Activated CD4-positive, alpha-beta memory T cell treated with anti-CD3 and anti-CD28 coated beads, Interleukin-2, amount 10 ng/mL, durations not matched to agents 7 days and 5 days (primary cell): ENCODE measurements at regions not wholly inside any gene's neighbourhood (a gene's known extent, or its start where the extent isn't known, plus 50 kb on each side); places are given as distances from the start of the nearest gene placed in this dataset.

ENCODE experiments used
- CTCF ChIA-PET: fragments of 350-600 bp; sonication (Branson Sonifier 250); formaldehyde crosslinking; loops from one replicate; lab custom pipeline; 2021; ENCODE audit warnings: antibody characterized with exemption, inconsistent platforms; lab: Charles Lee
- POLR2A ChIA-PET: fragments of 350-600 bp; sonication (Branson Sonifier 250); formaldehyde crosslinking; loops from one replicate; lab custom pipeline; 2021; ENCODE audit warnings: antibody characterized with exemption; lab: Charles Lee
- DNase-seq: peaks from one replicate; pipeline ENCODE4 v3.0.0-alpha.2; 2020
- H3K27ac Mint-ChIP-seq: one replicate; pipeline ENCODE4 v1.8.0; 2021; ENCODE audit warnings: mild to moderate bottlenecking, mixed read lengths
- H3K27me3 Mint-ChIP-seq: one replicate; pipeline ENCODE4 v1.8.0; 2021; ENCODE audit warnings: mixed read lengths
- H3K36me3 Mint-ChIP-seq: one replicate; pipeline ENCODE4 v1.8.0; 2021; ENCODE audit warnings: low read depth, mixed read lengths
- H3K4me1 Mint-ChIP-seq: one replicate; pipeline ENCODE4 v1.8.0; 2021; ENCODE audit warnings: mixed read lengths
- H3K4me3 Mint-ChIP-seq: one replicate; pipeline ENCODE4 v1.8.0; 2021; ENCODE audit warnings: mild to moderate bottlenecking, mixed read lengths
- H3K9me3 Mint-ChIP-seq: one replicate; pipeline ENCODE4 v1.8.0; 2021; ENCODE audit warnings: mixed read lengths

DNA sequence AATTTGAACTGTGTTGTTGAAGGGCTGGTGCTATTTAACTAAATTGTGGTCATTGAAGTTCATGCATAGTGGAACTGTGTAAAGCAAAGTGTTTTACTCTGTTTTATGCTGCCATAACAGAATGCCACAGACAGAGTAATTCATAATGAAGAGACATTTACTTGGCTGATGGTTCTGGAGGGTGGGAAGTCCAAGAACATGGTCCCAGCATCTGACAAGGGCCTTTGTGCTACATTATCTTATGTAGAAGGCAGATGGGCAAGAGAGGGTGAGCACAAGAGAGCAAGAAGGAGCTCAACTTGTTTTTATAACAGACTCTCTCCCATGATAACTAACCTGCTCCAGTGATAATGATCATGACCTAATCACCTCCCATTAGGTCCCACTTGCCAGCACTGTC is 101.9 kb upstream of the NR3C1 start:
- H3K4me3 Mint-ChIP-seq = no peak overlapping the region
- POLR2A ChIA-PET = no interaction called here
- no peak for DNase-seq
- H3K9me3 Mint-ChIP-seq = no peaks in the 10 kb centered on the region
- CTCF ChIA-PET = interaction anchor here (0.6 kb wide), 1 partner anchor 337 kb away, joined by 3 read pairs; no protein-coding TSS in a partner anchor
- H3K36me3 Mint-ChIP-seq = no peaks in the 10 kb centered on the region
- no peak overlapping the region for H3K27ac Mint-ChIP-seq
- H3K27me3 Mint-ChIP-seq = no peaks in the 10 kb centered on the region
- H3K4me1 Mint-ChIP-seq = peaks cover 4% of the 10 kb centered on the region

- POLR2A ChIA-PET = no interaction called here
Observed at GRCh38 chr5:143501310-143502044, 98.0 kb upstream of the NR3C1 start.

DNA sequence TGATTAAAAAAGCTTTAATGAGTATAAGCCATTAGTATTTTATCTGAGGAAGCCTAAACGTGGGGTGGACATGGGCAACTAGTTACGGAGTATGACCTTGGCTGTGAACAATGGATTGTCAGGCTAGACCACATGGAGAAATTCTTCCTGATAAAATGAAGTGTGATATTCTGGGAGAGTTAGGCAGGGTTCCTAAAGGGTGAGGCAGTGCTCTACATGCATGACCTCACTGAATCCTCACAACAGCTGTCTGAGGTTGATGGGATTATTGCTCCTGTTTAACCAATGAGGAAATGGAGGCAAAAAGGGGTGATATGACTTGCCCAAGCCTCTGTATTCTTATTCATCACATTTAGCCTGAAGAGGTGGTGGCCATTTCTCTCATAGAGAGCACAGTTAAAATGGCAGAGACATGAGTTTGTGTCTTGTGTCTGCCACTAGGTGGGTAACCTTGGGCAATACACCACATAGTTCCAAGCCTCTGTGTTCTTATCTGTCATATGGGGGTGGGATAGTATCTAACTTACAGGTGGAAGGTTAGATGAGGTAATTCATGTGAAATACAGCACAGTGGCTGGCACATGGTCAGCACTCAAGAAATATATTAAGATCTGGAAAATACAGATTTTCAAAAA is 96.1 kb upstream of the NR3C1 start:
- Mint-ChIP-seq H3K27ac (no peak overlapping the region), H3K4me1 (no peaks in the 10 kb centered on the region), H3K4me3 (no peak overlapping the region), H3K9me3 (no peaks in the 10 kb centered on the region), H3K36me3 (no peaks in the 10 kb centered on the region), H3K27me3 (no peaks in the 10 kb centered on the region)
- POLR2A ChIA-PET = no interaction called here
- no peak for DNase-seq
- CTCF ChIA-PET = no interaction called here

More at GRCh38 chr5:143501310-143502044, 98.0 kb upstream of the NR3C1 start:
- H3K4me3 Mint-ChIP-seq = no peak overlapping the region
- CTCF ChIA-PET = interaction anchor here (0.8 kb wide), 1 partner anchor 74 kb away, joined by 3 read pairs; no protein-coding TSS in a partner anchor
- no peaks in the 10 kb centered on the region for H3K9me3 Mint-ChIP-seq
- no peak for DNase-seq
- no peaks in the 10 kb centered on the region for H3K36me3 Mint-ChIP-seq
- H3K27me3 Mint-ChIP-seq = no peaks in the 10 kb centered on the region
- no peak overlapping the region for H3K27ac Mint-ChIP-seq
- H3K4me1 Mint-ChIP-seq = no peaks in the 10 kb centered on the region

DNA sequence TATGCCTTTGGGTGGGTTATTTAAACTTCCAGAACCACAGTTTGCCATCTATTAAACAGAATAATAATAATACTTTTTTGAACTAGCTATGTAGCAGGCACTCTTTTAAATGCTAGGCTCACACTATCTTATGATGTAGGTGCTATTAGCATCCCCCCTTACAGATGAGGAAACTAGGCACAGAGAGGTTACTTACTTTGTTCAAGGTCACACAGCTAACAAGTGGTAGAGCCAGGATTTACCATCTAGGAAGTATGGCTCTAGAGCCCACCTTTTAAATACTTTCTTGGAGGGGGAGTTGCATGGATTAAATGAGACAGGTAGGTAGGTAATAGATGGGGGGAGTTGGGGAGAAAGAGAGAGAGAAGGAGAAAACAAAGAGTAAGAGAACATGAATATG is 95.3 kb upstream of the NR3C1 start:
- CTCF ChIA-PET = no interaction called here
- DNase-seq = no peak
- H3K36me3 Mint-ChIP-seq = no peaks in the 10 kb centered on the region
- H3K9me3 Mint-ChIP-seq = no peaks in the 10 kb centered on the region
- H3K27ac Mint-ChIP-seq = no peak overlapping the region
- H3K4me3 Mint-ChIP-seq = no peak overlapping the region
- H3K4me1 Mint-ChIP-seq = no peaks in the 10 kb centered on the region
- POLR2A ChIA-PET = no interaction called here
- no peaks in the 10 kb centered on the region for H3K27me3 Mint-ChIP-seq

GRCh38 chr5:143497749-143498148 is 94.3 kb upstream of the NR3C1 start:
- ChIA-PET CTCF (no interaction called here), POLR2A (no interaction called here)
- no peaks in the 10 kb centered on the region for H3K4me1 Mint-ChIP-seq
- no peaks in the 10 kb centered on the region for H3K9me3 Mint-ChIP-seq
- no peaks in the 10 kb centered on the region for H3K36me3 Mint-ChIP-seq
- H3K27ac Mint-ChIP-seq = no peak overlapping the region
- H3K27me3 Mint-ChIP-seq = no peaks in the 10 kb centered on the region
- DNase-seq = no peak
- no peak overlapping the region for H3K4me3 Mint-ChIP-seq

DNA sequence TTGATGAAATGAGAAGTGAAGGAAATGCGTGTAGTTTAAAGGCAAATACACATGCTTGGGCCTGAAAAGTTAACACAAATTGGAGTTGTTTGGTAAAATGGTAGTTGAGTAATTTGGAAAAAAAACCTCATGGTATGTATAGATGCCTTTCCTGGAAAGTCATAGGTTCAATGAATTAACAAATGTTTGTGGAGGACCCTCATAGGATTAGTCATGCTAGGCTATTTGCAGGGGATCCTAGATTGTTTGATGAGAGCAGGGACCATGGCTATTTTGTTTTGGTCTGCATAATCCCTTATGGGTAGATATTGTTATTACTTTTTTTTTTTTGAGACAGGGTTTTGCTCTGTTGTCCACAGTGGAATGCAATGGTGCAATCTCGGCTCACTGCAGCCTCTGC is 93.5 kb upstream of the NR3C1 start:
- Mint-ChIP-seq H3K27me3 (no peaks in the 10 kb centered on the region), H3K27ac (no peak overlapping the region), H3K4me1 (no peaks in the 10 kb centered on the region), H3K9me3 (no peaks in the 10 kb centered on the region), H3K4me3 (no peak overlapping the region), H3K36me3 (no peaks in the 10 kb centered on the region)
- ChIA-PET POLR2A (no interaction called here), CTCF (no interaction called here)
- no peak for DNase-seq

DNA sequence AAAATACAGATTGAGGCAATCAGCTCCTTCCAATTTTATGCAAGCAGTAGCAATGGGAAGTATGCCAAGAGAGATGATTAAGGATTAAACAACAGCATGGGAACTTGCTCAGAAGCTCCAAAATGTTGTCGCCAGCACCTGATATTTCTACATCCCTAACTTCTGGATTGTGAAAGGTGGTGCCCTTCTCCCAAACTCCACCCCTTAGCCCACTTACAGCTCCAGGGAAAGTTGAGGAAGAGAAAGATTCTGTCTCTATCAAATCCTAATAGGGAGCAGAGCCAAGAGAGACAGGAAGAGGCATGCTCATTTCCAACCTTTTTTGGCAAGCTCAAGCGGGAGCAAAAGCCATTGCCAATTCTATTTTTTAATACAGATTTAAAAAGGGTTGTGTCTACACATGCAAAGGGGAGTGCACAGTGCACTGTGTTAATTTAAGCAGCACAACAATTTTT is 92.4 kb upstream of the NR3C1 start:
- Mint-ChIP-seq H3K27ac (no peak overlapping the region), H3K36me3 (no peaks in the 10 kb centered on the region), H3K4me1 (no peaks in the 10 kb centered on the region), H3K4me3 (no peak overlapping the region), H3K9me3 (no peaks in the 10 kb centered on the region), H3K27me3 (no peaks in the 10 kb centered on the region)
- CTCF ChIA-PET = interaction anchor here (1.6 kb wide), 1 partner anchor 7 kb away, joined by 4 read pairs; no protein-coding TSS in a partner anchor
- no peak for DNase-seq
- POLR2A ChIA-PET = no interaction called here

GRCh38 chr5:143495110-143495509 is 91.6 kb upstream of the NR3C1 start:
- H3K27me3 Mint-ChIP-seq = no peaks in the 10 kb centered on the region
- H3K9me3 Mint-ChIP-seq = no peaks in the 10 kb centered on the region
- no peak overlapping the region for H3K27ac Mint-ChIP-seq
- H3K36me3 Mint-ChIP-seq = no peaks in the 10 kb centered on the region
- no peaks in the 10 kb centered on the region for H3K4me1 Mint-ChIP-seq
- POLR2A ChIA-PET = no interaction called here
- DNase-seq = no peak
- CTCF ChIA-PET = interaction anchor here (0.6 to 1.6 kb wide), 2 partner anchors 8 to 491 kb away, joined by 4 read pairs; no protein-coding TSS in a partner anchor
- no peak overlapping the region for H3K4me3 Mint-ChIP-seq

- Mint-ChIP-seq H3K4me1 (no peaks in the 10 kb centered on the region), H3K9me3 (no peaks in the 10 kb centered on the region)
Observed at GRCh38 chr5:143494595-143494994, 91.1 kb upstream of the NR3C1 start.

GRCh38 chr5:143494162-143494561 is 90.7 kb upstream of the NR3C1 start:
- Mint-ChIP-seq H3K27me3 (no peaks in the 10 kb centered on the region), H3K4me1 (no peaks in the 10 kb centered on the region), H3K27ac (no peak overlapping the region), H3K36me3 (no peaks in the 10 kb centered on the region), H3K9me3 (no peaks in the 10 kb centered on the region), H3K4me3 (no peak overlapping the region)
- POLR2A ChIA-PET = no interaction called here
- DNase-seq = no peak
- CTCF ChIA-PET = interaction anchor here (0.6 kb wide), 1 partner anchor 491 kb away, joined by 4 read pairs; no protein-coding TSS in a partner anchor

More at GRCh38 chr5:143494595-143494994, 91.1 kb upstream of the NR3C1 start:
- Mint-ChIP-seq H3K36me3 (no peaks in the 10 kb centered on the region), H3K27me3 (no peaks in the 10 kb centered on the region), H3K4me3 (no peak overlapping the region), H3K27ac (no peak overlapping the region)
- CTCF ChIA-PET = interaction anchor here (0.6 to 1.6 kb wide), 2 partner anchors 9 to 491 kb away, joined by 4 read pairs; no protein-coding TSS in a partner anchor
- POLR2A ChIA-PET = no interaction called here
- DNase-seq = no peak

DNA sequence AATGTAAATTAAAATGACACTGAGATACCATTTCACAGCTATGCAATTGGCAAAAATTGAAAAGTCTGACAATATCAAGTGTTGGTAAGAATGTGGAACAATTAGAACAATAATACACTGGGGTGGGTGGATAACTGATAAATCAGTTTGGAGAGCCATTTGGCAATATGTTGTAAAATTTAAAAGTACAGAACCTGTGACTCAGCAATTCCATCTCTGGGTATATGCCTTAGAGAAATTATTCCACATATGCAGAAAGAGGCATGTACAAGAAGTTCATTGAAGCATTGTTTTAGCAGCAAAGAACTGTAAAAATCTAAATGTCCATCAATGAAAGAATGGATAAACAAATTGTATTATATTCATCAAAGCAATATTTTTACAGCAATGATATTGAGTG is 89.3 kb upstream of the NR3C1 start:
- Mint-ChIP-seq H3K4me1 (no peaks in the 10 kb centered on the region), H3K27me3 (no peaks in the 10 kb centered on the region), H3K36me3 (no peaks in the 10 kb centered on the region), H3K4me3 (no peak overlapping the region), H3K27ac (no peak overlapping the region), H3K9me3 (no peaks in the 10 kb centered on the region)
- ChIA-PET POLR2A (no interaction called here), CTCF (no interaction called here)
- no peak for DNase-seq

GRCh38 chr5:143491646-143492045 is 88.2 kb upstream of the NR3C1 start:
- no peaks in the 10 kb centered on the region for H3K27me3 Mint-ChIP-seq

DNA sequence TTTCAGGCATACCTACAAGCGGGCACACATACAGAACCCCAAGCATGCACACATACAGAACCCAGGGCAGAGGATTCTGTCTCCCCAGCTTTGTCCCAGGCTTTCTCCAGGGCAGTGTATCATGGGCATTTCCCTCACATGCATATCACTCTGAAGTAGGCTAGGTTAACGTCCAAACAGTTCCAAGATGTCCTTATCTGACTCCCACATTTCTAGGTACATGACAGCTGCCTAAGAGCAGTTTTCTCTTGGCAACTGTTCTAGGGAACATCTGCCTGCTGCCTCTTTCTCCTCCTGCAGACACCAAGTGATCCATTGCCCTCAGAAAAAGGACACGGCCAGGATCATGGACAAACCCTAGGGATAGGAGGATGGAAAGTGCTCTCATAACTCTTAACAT is 84.9 kb upstream of the NR3C1 start:
- no peak for DNase-seq

More at GRCh38 chr5:143491646-143492045, 88.2 kb upstream of the NR3C1 start:
- H3K4me1 Mint-ChIP-seq = no peaks in the 10 kb centered on the region
- H3K4me3 Mint-ChIP-seq = no peak overlapping the region
- no peaks in the 10 kb centered on the region for H3K9me3 Mint-ChIP-seq
- no peak overlapping the region for H3K27ac Mint-ChIP-seq
- no peak for DNase-seq
- POLR2A ChIA-PET = no interaction called here
- CTCF ChIA-PET = no interaction called here
- H3K36me3 Mint-ChIP-seq = no peaks in the 10 kb centered on the region

More for the DNA sequence above, 84.9 kb upstream of the NR3C1 start:
- POLR2A ChIA-PET = no interaction called here
- Mint-ChIP-seq H3K4me3 (no peak overlapping the region), H3K4me1 (no peaks in the 10 kb centered on the region), H3K27me3 (no peaks in the 10 kb centered on the region), H3K36me3 (no peaks in the 10 kb centered on the region), H3K27ac (no peak overlapping the region), H3K9me3 (no peaks in the 10 kb centered on the region)
- CTCF ChIA-PET = no interaction called here
